ENCODE measurements at regions not wholly inside any gene's neighbourhood (a gene's known extent, or its start where the extent isn't known, plus 50 kb on each side); places are given as distances from the start of the nearest gene placed in this dataset.

GRCh38 chr16:86979061-86979460 lies 338.1 kb downstream of the C16orf95 start (continued):
- TF ChIP-seq PRDM15 (CRISPR knock-in tag; IDR thresholded peaks at IDR 0.05) (no peak), CBX3 (IDR thresholded peaks at IDR 0.05; ENCODE audit: borderline replicate concordance, low read depth) (no peak), SREBF1 (IDR thresholded peaks at IDR 0.05; ENCODE audit: low read length) (no peak), POLR2A (IDR thresholded peaks at IDR 0.05; ENCODE audit: low read depth, low read length) (no peak)

- Histone ChIP-seq H3K4me1 (ENCODE audit: control insufficient read depth, insufficient read depth, low read length) (no peaks in the 10 kb centered on the region), H3K79me2 (ENCODE audit: control insufficient read depth, insufficient read depth, low read length) (no peaks in the 10 kb centered on the region), H3K36me3 (ENCODE audit: control insufficient read depth in 2 of 2, insufficient read depth in 2 of 2, low read length in 1 of 2) (no peaks in the 10 kb centered on the region), H4K20me1 (ENCODE audit: control insufficient read depth, insufficient read depth) (no peaks in the 10 kb centered on the region), H2AFZ (ENCODE audit: control insufficient read depth, low read depth, low read length) (no peak overlapping the region), H3K27me3 (replicated peaks in 1 of 2; ENCODE audit: control insufficient read depth in 2 of 2, insufficient read depth in 2 of 2, low read length in 1 of 2) (no peaks in the 10 kb centered on the region), H3K9ac (ENCODE audit: control insufficient read depth, insufficient read depth, low read length) (no peak overlapping the region), H3K4me2 (ENCODE audit: control insufficient read depth, insufficient read depth) (no peak overlapping the region), H3K27ac (ENCODE audit: control insufficient read depth, insufficient read depth) (no peak overlapping the region), H3K9me3 (replicated peaks; ENCODE audit: control insufficient read depth, insufficient read depth, low read length) (no peaks in the 10 kb centered on the region; the same call in 2 of the 3 replicates), H3K4me3 (no peak overlapping the region)
- intact Hi-C loops (cut with micrococcal nuclease; ENCODE audit: unreplicated experiment), result no loop called here
- RAD21 ChIA-PET (ENCODE audit: unreplicated experiment), result no interaction called here
- FAIRE-seq, result no peak
- no peak for ATAC-seq
- CTCF ChIA-PET, result no interaction called here
- SMC1A ChIA-PET (ENCODE audit: uncharacterized antibody, unreplicated experiment), result interaction anchor here (0.7 kb wide), 1 partner anchor 175 kb away, joined by 4 read pairs; no protein-coding TSS in a partner anchor
- no TSS peak for BruUV-seq (replicated peaks)
- POLR2A ChIA-PET, result no interaction called here
- no peak for DNase-seq (ENCODE audit: low read depth, low spot score)
- in situ Hi-C loops (cut with MboI), result no loop called here
- 5% methylated on average over 1 of the region's 1 CpG for WGBS (ENCODE audit: insufficient coverage, insufficient replicate concordance, low lambda C conversion rate, missing lambda C conversion rate)
- TF ChIP-seq MTA3 (IDR thresholded peaks at IDR 0.05; ENCODE audit: borderline replicate concordance, low read length) (no peak), KLF5 (IDR thresholded peaks at IDR 0.05; ENCODE audit: partially characterized antibody) (no peak), FOXM1 (IDR thresholded peaks at IDR 0.05; ENCODE audit: low read depth, low read length) (no peak), TBL1XR1 (IDR thresholded peaks at IDR 0.05; ENCODE audit: low read depth, low read length) (no peak), MYC (IDR thresholded peaks at IDR 0.05; ENCODE audit: insufficient read depth, insufficient read length, insufficient replicate concordance, low read length, severe bottlenecking) (no peak), SMC3 (IDR thresholded peaks at IDR 0.05; ENCODE audit: borderline replicate concordance, low read length) (no peak), TCF3 (IDR thresholded peaks at IDR 0.05; ENCODE audit: borderline replicate concordance, insufficient read depth, low read depth, low read length) (no peak), BCL11A (IDR thresholded peaks at IDR 0.05; ENCODE audit: low read depth, low read length) (no peak), SREBF1 (IDR thresholded peaks at IDR 0.05; ENCODE audit: low read length) (no peak), SUPT20H (IDR thresholded peaks at IDR 0.05; ENCODE audit: borderline replicate concordance, control insufficient read depth, low read depth, low read length) (no peak)
- TF ChIP-seq, protein P1, sequence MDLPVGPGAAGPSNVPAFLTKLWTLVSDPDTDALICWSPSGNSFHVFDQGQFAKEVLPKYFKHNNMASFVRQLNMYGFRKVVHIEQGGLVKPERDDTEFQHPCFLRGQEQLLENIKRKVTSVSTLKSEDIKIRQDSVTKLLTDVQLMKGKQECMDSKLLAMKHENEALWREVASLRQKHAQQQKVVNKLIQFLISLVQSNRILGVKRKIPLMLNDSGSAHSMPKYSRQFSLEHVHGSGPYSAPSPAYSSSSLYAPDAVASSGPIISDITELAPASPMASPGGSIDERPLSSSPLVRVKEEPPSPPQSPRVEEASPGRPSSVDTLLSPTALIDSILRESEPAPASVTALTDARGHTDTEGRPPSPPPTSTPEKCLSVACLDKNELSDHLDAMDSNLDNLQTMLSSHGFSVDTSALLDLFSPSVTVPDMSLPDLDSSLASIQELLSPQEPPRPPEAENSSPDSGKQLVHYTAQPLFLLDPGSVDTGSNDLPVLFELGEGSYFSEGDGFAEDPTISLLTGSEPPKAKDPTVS (IDR thresholded peaks at IDR 0.05; ENCODE audit: low read depth, low read length), result no peak
- TF ChIP-seq, protein P2, sequence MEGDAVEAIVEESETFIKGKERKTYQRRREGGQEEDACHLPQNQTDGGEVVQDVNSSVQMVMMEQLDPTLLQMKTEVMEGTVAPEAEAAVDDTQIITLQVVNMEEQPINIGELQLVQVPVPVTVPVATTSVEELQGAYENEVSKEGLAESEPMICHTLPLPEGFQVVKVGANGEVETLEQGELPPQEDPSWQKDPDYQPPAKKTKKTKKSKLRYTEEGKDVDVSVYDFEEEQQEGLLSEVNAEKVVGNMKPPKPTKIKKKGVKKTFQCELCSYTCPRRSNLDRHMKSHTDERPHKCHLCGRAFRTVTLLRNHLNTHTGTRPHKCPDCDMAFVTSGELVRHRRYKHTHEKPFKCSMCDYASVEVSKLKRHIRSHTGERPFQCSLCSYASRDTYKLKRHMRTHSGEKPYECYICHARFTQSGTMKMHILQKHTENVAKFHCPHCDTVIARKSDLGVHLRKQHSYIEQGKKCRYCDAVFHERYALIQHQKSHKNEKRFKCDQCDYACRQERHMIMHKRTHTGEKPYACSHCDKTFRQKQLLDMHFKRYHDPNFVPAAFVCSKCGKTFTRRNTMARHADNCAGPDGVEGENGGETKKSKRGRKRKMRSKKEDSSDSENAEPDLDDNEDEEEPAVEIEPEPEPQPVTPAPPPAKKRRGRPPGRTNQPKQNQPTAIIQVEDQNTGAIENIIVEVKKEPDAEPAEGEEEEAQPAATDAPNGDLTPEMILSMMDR (IDR thresholded peaks at IDR 0.05 in 2 of 3, conservative IDR thresholded peaks at IDR 0.05 in 1 of 3; ENCODE audit: control insufficient read depth in 2 of 3, extremely low read depth in 1 of 3, insufficient read depth in 1 of 3, low read depth in 3 of 3, low read length in 3 of 3), result no peak
Measured at GRCh38 chr16:86979984-86980553, 337.1 kb downstream of the C16orf95 start.
